Activated naive CD4-positive, alpha-beta T cell treated with anti-CD3 and anti-CD28 coated beads, Interleukin-2, amount 50 U/mL, for 16 hours (primary cell): ENCODE measurements at regions not wholly inside any gene's neighbourhood (a gene's known extent, or its start where the extent isn't known, plus 50 kb on each side); places are given as distances from the start of the nearest gene placed in this dataset.

Experiments
- DNase-seq: peaks from one replicate; pipeline ENCODE4 v3.0.0-alpha.2; 2020

DNA sequence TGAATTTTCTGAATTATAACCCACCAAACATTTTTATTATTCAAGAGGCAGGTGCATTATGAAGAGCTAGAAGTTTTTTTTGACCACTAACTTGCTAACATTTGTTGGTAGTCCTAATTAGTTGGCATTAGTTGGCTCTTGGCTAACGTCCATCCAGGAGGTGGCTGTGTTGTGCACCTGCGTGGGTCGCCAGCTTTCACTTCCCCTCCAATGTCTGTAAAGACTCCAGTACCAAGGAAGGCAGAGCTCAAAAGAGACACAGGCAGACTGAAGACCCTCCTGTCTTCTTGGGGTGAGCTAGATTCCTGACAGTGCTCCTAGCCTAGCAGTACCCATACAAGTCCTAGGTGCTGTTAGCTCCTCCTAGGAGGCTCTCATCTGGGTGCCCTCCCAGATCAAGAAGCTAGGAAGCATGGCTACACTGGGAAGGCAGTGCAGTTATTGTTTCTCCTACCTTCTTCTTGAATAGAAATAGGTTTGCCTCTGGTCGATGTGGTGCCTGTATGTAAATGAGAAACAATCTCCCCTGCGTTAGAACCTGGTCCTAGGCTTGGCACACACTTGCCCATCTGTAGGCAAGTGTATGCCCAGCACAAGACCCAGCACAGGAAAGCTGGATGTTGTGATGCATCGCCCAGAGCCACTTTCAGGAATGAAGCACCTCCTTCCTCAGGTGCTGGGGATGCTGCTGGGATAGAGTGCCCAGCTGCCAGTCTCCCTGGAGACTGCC is 190.9 kb downstream of the ICE1 start:
- no peak for DNase-seq

DNA sequence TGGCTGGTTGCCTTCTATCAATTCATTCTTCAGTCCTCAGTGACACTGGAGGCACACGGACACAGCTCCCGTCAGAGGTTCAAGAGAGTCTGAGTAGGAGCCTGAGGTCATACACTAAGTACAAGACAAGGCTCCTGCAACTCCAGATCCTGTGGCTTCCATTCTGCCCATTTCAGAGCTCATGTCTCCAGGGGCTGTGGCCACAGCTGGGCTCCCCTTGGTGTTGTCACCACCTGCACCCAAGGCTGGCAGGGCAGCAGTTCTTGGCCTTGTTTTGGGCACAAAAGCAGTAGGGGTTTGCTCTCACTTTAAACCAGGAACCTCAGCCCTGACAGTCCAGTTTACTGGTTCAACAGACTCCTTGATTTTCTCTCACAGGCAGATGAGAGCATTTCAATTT is 189.6 kb downstream of the ICE1 start:
- no peak for DNase-seq

GRCh38 chr5:5609935-5610334 is 187.5 kb downstream of the ICE1 start:
- no peak for DNase-seq

- no peak for DNase-seq
These were observed 182.8 kb downstream of the ICE1 start for GRCh38 chr5:5605170-5605764.

GRCh38 chr5:5602554-5602953 is 180.1 kb downstream of the ICE1 start:
- DNase-seq: no peak

GRCh38 chr5:5598547-5599113 is 176.2 kb downstream of the ICE1 start:
- DNase-seq: no peak

- no peak for DNase-seq
These were observed 170.9 kb downstream of the ICE1 start for GRCh38 chr5:5593391-5593790.

DNA sequence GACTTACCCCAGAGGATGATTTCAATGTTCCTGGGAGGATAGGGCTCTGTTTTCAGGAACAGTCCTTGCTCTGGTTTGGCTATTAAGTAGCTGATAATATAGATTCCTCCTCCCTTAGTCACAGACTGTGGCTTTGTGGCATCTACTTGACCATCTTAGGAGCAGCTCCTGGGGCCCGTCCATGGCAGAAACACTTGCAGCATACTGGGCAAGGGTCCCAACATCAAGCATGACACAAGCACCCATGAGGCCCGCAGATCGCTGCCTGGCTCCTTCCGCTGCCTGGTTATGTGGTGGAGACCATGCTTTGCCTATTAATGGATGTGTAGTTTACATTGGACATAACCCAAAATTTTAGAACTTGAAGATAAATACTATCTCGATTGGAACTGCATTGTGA is 170.1 kb downstream of the ICE1 start:
- DNase-seq: no peak

GRCh38 chr5:5591567-5591966 is 169.1 kb downstream of the ICE1 start:
- DNase-seq: no peak

DNA sequence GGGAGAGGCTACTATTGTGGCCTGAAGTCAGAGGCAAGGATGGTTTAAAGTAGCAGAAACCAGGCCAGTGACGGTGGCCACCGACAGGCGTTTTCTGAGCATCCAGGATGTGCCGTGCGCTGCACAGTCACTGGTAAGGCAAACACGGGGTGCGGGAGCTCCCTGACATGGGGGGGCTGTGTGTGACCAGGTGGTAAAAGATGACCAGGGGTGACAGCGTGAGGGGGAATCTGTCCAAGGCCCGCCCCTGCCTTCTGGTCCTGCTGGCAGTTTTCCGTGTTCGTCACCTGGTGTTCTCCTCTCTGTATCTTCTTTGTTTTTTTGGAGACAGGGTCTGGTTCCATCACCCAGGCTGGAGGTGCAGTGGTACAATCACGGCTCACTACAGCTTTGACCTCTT is 167.4 kb downstream of the ICE1 start:
- no peak for DNase-seq

DNA sequence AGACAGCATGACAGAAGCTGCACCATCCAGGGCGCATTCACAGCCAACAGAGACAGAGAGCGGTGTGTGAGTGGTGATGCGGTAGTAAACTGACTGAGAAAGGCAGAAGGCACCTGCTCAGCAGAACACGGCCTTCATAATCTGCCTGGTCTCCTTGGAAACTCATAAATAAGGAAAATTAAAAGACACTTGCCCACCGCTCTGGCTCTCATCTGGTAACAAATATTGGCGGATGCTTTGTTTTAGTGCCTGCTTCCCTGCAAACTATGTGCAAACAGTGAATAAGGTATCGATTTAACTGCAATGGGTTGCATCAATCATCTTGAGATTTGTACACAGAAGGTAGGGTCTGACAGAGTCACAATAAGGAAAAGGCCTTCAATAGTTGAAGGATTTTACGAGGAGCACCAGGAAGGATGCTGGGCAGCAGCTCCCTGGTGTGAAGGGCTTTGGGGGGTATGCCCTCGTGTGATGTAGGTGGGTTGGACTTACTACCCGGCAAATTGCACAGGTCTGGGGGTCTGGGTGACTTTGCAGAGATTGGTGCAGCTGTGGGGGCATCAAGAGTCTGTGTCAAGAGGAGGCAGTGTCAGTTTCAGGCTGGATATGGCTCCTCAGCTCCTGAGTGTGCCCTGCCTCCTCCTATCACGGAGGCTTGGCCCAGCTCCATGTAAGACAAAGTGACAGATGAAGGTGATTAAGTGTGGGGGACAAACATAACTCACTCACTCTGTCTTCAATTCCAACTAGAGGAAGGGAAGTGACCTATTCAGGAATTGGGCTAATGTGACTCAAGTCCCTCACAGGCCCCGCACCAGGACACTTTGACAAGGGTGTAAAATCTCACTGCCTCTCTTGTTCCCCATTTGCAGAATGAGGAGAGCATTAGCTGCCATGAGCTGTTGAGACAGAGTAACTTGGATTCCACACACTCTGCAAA is 166.7 kb downstream of the ICE1 start:
- DNase-seq: no peak

GRCh38 chr5:5588386-5588785 is 165.9 kb downstream of the ICE1 start:
- no peak for DNase-seq

- DNase-seq: no peak
These were observed 165.0 kb downstream of the ICE1 start for GRCh38 chr5:5587474-5587873.

- DNase-seq: no peak
These were observed 164.2 kb downstream of the ICE1 start for GRCh38 chr5:5586721-5587120.

DNA sequence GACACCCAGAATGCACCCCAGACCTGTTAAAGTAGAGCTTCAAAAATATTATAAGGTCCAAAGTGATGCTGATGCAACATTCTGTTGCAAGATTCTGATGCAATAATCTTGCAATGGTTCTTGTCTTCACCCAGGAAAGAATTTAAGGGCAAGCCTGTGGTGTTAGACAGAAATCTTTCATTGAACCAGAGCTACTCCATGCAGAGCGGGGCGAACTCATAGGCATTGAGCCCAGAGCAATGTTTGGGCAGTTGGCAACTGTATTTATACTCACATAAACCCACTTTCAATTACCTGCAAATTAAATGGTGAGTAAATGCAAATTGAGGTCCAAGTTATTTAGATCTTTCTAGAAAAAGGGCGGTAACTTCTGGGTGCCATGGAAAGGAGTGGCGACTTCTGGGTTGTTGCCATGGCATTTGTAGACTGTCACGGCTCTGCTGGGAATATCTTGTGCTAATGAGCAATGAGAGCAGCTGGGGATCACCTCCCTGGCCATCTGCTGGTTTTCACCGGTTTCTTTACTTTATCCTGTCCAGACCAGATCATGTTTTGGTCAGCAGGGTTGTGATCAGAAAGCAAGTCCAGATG is 163.4 kb downstream of the ICE1 start:
- DNase-seq: no peak

DNA sequence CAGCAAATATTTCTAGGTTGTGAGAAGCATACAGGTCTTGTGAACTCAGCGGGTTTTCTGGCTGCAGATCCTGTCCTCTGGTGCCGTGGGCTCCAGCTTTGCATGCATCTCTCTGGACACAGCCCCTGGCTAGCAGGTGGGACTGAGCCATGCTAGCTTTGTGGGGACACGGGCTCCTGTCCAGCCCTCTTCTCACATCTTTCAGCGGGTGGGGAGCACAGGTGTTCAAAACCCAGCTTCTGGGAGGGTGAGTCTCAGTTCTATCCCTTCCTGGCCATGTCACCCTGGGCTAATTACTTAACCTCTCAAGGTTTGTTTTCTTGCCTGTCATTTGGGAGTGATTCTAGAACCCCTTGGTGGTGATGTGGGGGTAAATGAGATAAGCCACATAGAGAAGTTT is 162.3 kb downstream of the ICE1 start:
- DNase-seq: no peak

DNA sequence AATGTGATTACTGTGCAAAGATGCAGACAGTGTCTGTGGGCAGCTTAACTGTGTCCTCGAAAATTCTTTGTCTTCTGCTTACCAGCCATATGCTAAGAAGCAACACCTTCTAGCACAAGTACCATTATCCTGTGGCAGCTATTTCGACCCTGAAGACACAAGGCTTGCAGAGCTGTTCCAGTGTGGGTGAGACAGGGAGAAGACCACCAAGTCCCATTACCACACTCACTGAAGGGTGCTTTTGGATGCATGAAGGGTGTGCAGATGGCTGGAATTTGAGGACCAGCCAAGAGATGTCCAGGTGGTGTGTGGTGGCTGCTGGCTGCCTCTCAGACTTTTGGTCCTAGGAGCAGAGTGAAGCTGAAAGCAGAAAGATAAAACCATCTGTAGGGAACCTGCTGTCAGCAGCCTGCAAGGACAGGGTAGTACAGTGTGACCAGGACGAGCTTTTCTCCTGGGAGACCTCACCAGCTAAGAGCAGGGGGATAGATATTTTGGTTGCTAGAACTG is 161.8 kb downstream of the ICE1 start:
- DNase-seq: no peak

DNA sequence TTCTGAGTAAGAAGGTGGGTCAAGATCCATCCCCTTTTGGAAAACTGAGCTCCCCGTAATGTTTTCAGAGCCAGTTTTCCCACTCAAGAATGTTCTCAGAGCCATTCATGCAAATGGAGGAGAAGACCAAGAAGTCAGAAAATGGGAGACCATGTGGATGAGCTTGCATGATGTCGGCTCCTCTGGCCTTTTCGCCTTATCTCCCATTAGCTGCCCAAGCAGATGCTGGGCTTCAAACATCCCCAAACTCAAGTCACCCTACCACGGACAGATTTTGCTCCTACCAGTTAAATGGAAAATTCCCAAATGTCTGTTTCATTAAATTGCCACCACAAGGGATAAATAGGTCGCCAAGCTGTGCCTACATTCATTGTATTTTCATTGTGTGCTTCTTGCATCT is 161.4 kb downstream of the ICE1 start:
- DNase-seq: no peak

DNA sequence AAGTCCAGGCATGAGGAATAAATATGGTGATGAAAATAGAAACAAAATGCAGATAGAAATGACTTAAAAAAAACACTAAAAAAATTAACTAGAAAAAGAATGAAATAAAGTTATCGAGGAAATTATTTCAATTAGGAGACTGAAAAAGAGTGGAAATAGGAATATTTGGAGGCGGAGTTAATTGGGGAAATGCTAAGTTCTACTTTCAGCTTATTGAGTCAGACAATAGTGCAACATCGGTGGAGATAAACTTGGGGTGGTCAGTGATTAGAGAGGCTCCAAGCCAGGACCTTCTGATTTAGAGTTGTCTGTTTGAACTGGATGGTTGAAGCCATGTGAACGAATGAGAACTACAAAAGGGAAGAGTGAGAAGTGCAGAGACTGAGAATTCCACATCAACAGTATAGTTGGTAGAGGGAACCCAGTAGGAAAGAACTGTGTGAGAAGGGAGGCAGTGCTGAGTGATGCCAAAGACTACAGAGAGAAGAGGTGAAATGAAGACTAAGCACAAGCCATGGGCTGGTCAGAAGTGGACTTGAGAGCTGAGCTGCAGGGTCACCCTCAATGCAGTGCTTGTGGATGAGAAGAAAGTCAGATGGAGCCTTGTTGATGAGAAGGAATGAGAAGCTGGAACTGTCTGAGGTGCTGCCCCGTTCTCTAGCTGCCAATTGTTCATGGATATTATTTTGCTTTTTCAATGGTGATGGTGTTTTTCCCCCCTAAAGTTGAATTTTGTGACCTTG is 160.7 kb downstream of the ICE1 start:
- no peak for DNase-seq

DNA sequence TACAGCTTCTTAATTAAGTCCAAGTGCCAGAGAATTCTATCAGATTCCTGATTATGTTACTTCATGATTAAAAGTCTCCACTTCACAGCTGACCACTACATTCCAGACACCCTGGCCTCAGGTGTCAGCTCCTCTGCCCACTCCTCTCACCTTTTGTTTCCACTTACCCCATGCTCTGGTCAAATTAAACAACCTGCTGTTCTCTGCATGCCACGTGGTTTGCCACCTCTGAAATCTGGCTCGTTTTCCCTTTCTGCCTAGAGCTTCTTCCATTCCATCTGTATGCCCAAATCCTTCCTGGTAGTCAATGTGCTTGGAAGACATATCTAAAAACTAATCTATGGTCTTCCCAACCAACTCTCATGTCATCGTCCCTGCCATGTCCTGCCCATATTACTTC is 158.6 kb downstream of the ICE1 start:
- no peak for DNase-seq

DNA sequence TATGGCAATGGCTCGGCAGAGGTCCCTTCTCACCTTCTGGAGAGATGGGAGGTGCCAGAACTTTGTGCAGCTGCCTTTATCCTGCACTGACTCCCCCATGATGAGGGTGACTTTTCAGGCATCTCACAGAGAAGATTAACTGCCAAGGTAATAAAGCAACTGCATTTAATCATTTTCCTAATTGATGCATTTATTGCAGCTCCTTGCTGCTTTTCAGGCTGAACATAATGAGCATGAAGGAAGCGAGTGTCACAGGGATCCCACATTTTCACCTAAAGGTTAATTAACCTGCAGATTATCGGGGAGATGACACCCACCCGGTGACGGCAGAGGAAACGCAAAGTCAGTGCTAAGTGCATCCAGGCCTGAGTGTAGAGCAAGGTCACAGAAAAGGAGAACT is 154.3 kb downstream of the ICE1 start:
- DNase-seq: no peak

GRCh38 chr5:5575461-5575860 is 153.0 kb downstream of the ICE1 start:
- DNase-seq: no peak
